PFSK-1 (cell line): ENCODE measurements at regions not wholly inside any gene's neighbourhood (a gene's known extent, or its start where the extent isn't known, plus 50 kb on each side); places are given as distances from the start of the nearest gene placed in this dataset.

Experiments
- FOXP2 ChIP-seq: optimal IDR thresholded peaks from 2 replicates; pipeline ENCODE3; 2011; ENCODE audit warnings: borderline replicate concordance, control low read depth, inconsistent platforms; ENCODE audit not compliant: insufficient read depth; ENCODE audit errors: extremely low read length, extremely low read depth
- POLR2AphosphoS5 ChIP-seq: IDR thresholded peaks from 2 replicates; pipeline ENCODE4 v1.6.1; 2012; ENCODE audit warnings: low read depth, mild to moderate bottlenecking, control low read depth, low read length, moderate library complexity
- REST ChIP-seq, 2 experiments: IDR thresholded peaks; 2 replicates each; pipeline versions ENCODE4 v1.6.1 to v1.8.0; 2011 to 2012; ENCODE audit warnings: low read depth in 2 of 2, low read length in 2 of 2, control low read depth in 1 of 2, inconsistent platforms in 1 of 2, mild to moderate bottlenecking in 1 of 2, moderate library complexity in 1 of 2; ENCODE audit not compliant: insufficient read depth in 1 of 2
- SIN3A ChIP-seq: IDR thresholded peaks from 2 replicates; pipeline ENCODE4 v1.6.1; 2012; ENCODE audit warnings: mild to moderate bottlenecking, low read length, moderate library complexity, borderline replicate concordance; ENCODE audit not compliant: insufficient read depth
- TAF1 ChIP-seq: IDR thresholded peaks from 2 replicates; pipeline ENCODE4 v1.6.1; 2012; ENCODE audit warnings: low read length, control low read depth, borderline replicate concordance; ENCODE audit not compliant: insufficient read depth

DNA sequence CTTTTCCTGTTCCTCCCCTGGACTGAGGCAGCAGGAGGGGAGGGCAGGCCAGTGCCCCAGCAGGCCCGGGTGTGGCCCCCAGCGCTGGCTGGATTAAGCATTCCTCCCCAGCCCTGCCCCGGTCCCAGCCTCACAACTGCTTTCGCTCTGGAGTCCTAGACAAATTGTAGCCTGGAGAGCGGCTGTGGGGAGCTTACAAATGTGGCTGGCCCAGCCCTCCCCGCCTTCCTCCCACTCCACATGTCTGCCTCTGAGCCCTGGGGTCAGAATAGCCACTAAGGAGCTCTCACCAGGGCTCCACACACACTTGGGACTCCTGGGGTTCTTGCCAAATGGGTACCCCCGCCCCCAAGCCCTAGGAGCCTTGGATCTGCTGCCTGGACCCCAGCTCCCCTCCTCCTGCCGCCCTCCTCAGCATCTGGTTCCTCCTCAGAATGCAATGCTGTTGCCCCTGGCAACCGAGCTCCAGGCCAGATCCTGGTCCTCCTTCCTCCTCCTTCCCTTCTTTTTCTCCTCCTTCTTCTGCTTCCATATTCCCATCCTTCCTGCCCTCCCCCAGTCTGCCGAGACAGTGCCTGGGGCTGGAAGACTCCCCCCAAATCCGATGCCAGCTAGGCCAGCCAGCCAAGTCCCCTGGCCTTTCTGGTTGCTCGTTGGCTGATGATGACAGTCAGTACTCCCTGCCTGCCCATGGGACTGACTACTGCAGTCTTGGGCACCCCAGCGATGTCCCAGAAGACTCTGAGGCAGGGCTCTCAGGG is 91.1 kb downstream of the LINGO1 start:
- TF ChIP-seq SIN3A (no peak), TAF1 (no peak), REST (IDR thresholded peaks at IDR 0.05; ENCODE audit: insufficient read depth in 1 of 2, low read depth in 2 of 2, low read length in 2 of 2) (no peak), POLR2AphosphoS5 (no peak), FOXP2 (no peak)
